ENCODE measurements at regions not wholly inside any gene's neighbourhood (a gene's known extent, or its start where the extent isn't known, plus 50 kb on each side); places are given as distances from the start of the nearest gene placed in this dataset.
"Not testable (repeated sequence)": the region's sequence is repeated elsewhere in the genome, so short reads cannot be mapped to it uniquely, and the experiment has no call there.

- not testable (repeated sequence) for H3K4me3 ChIP-seq (ENCODE audit: low read length); H3K9me3 ChIP-seq (ENCODE audit: low read depth, low read length); H3K4me1 ChIP-seq (ENCODE audit: insufficient read depth, low read length); H3K27me3 ChIP-seq (ENCODE audit: insufficient read depth, low read length)
Observed at GRCh38 chr16:31581065-31581464, 53.4 kb downstream of the AHSP start.

GRCh38 chr16:31601737-31602384 is 74.2 kb downstream of the AHSP start:
- not testable (repeated sequence) for H3K4me3 ChIP-seq (ENCODE audit: low read length); H3K4me1 ChIP-seq (ENCODE audit: insufficient read depth, low read length); H3K27me3 ChIP-seq (ENCODE audit: insufficient read depth, low read length)
- H3K9me3 ChIP-seq (ENCODE audit: low read depth, low read length), result peaks cover 76% of the 10 kb centered on the region

- Histone ChIP-seq H3K4me3 (ENCODE audit: low read length) (no peak overlapping the region), H3K4me1 (ENCODE audit: insufficient read depth, low read length) (no peaks in the 10 kb centered on the region), H3K27me3 (ENCODE audit: insufficient read depth, low read length) (no peaks in the 10 kb centered on the region)
Observed at GRCh38 chr16:31618130-31618529, 90.4 kb downstream of the AHSP start.

GRCh38 chr16:31636433-31636832 is 108.7 kb downstream of the AHSP start:
- no peaks in the 10 kb centered on the region for H3K9me3 ChIP-seq (ENCODE audit: low read depth, low read length)
- H3K27me3 ChIP-seq (ENCODE audit: insufficient read depth, low read length), result no peaks in the 10 kb centered on the region
- no peaks in the 10 kb centered on the region for H3K4me1 ChIP-seq (ENCODE audit: insufficient read depth, low read length)
- no peak overlapping the region for H3K4me3 ChIP-seq (ENCODE audit: low read length)

More at GRCh38 chr16:31618130-31618529, 90.4 kb downstream of the AHSP start:
- H3K9me3 ChIP-seq (ENCODE audit: low read depth, low read length), result peaks cover 4% of the 10 kb centered on the region

- Histone ChIP-seq H3K4me3 (ENCODE audit: low read length) (no peak overlapping the region), H3K9me3 (ENCODE audit: low read depth, low read length) (no peaks in the 10 kb centered on the region), H3K27me3 (ENCODE audit: insufficient read depth, low read length) (no peaks in the 10 kb centered on the region)
Observed at GRCh38 chr16:31641279-31641678, 113.6 kb downstream of the AHSP start.

GRCh38 chr16:31655674-31656073 is 128.0 kb downstream of the AHSP start:
- H3K4me3 ChIP-seq (ENCODE audit: low read length); H3K4me1 ChIP-seq (ENCODE audit: insufficient read depth, low read length); H3K9me3 ChIP-seq (ENCODE audit: low read depth, low read length); H3K27me3 ChIP-seq (ENCODE audit: insufficient read depth, low read length): not testable (repeated sequence)

More at GRCh38 chr16:31641279-31641678, 113.6 kb downstream of the AHSP start:
- no peaks in the 10 kb centered on the region for H3K4me1 ChIP-seq (ENCODE audit: insufficient read depth, low read length)

GRCh38 chr16:31664683-31665482 is 137.2 kb downstream of the AHSP start:
- H3K4me3 ChIP-seq (ENCODE audit: low read length), result no peak overlapping the region
- H3K4me1 ChIP-seq (ENCODE audit: insufficient read depth, low read length), result no peaks in the 10 kb centered on the region
- H3K27me3 ChIP-seq (ENCODE audit: insufficient read depth, low read length), result no peaks in the 10 kb centered on the region
- H3K9me3 ChIP-seq (ENCODE audit: low read depth, low read length), result peaks cover 4% of the 10 kb centered on the region

- Histone ChIP-seq H3K9me3 (ENCODE audit: low read depth, low read length) (peaks cover 11% of the 10 kb centered on the region), H3K27me3 (ENCODE audit: insufficient read depth, low read length) (no peaks in the 10 kb centered on the region), H3K4me3 (ENCODE audit: low read length) (no peak overlapping the region), H3K4me1 (ENCODE audit: insufficient read depth, low read length) (no peaks in the 10 kb centered on the region)
Observed at GRCh38 chr16:31674686-31675085, 147.0 kb downstream of the AHSP start.

GRCh38 chr16:31676731-31677130 is 149.0 kb downstream of the AHSP start:
- Histone ChIP-seq H3K4me1 (ENCODE audit: insufficient read depth, low read length) (no peaks in the 10 kb centered on the region), H3K9me3 (ENCODE audit: low read depth, low read length) (no peaks in the 10 kb centered on the region), H3K27me3 (ENCODE audit: insufficient read depth, low read length) (no peaks in the 10 kb centered on the region), H3K4me3 (ENCODE audit: low read length) (no peak overlapping the region)

- H3K4me1 ChIP-seq (ENCODE audit: insufficient read depth, low read length), result no peaks in the 10 kb centered on the region
- H3K27me3 ChIP-seq (ENCODE audit: insufficient read depth, low read length), result no peaks in the 10 kb centered on the region
- H3K4me3 ChIP-seq (ENCODE audit: low read length), result no peak overlapping the region
- H3K9me3 ChIP-seq (ENCODE audit: low read depth, low read length), result no peaks in the 10 kb centered on the region
Observed at GRCh38 chr16:31678649-31679325, 151.1 kb downstream of the AHSP start.

- H3K4me3 ChIP-seq (ENCODE audit: low read length); H3K9me3 ChIP-seq (ENCODE audit: low read depth, low read length); H3K4me1 ChIP-seq (ENCODE audit: insufficient read depth, low read length); H3K27me3 ChIP-seq (ENCODE audit: insufficient read depth, low read length): not testable (repeated sequence)
Observed at GRCh38 chr16:31689331-31689730, 161.6 kb downstream of the AHSP start.

- H3K4me3 ChIP-seq (ENCODE audit: low read length); H3K9me3 ChIP-seq (ENCODE audit: low read depth, low read length); H3K27me3 ChIP-seq (ENCODE audit: insufficient read depth, low read length): not testable (repeated sequence)
- H3K4me1 ChIP-seq (ENCODE audit: insufficient read depth, low read length), result peaks cover 17% of the 10 kb centered on the region
Observed at GRCh38 chr16:31692338-31692737, 164.6 kb downstream of the AHSP start.

GRCh38 chr16:31693733-31694132 is 166.0 kb downstream of the AHSP start:
- Histone ChIP-seq H3K9me3 (ENCODE audit: low read depth, low read length) (no peaks in the 10 kb centered on the region), H3K27me3 (ENCODE audit: insufficient read depth, low read length) (no peaks in the 10 kb centered on the region), H3K4me1 (ENCODE audit: insufficient read depth, low read length) (peaks cover 17% of the 10 kb centered on the region)

GRCh38 chr16:31694461-31694860 is 166.8 kb downstream of the AHSP start:
- Histone ChIP-seq H3K4me1 (ENCODE audit: insufficient read depth, low read length) (peaks cover 17% of the 10 kb centered on the region), H3K9me3 (ENCODE audit: low read depth, low read length) (no peaks in the 10 kb centered on the region), H3K4me3 (ENCODE audit: low read length) (no peak overlapping the region), H3K27me3 (ENCODE audit: insufficient read depth, low read length) (peaks cover 3% of the 10 kb centered on the region)

More at GRCh38 chr16:31693733-31694132, 166.0 kb downstream of the AHSP start:
- no peak overlapping the region for H3K4me3 ChIP-seq (ENCODE audit: low read length)

GRCh38 chr16:31695667-31696066 is 168.0 kb downstream of the AHSP start:
- Histone ChIP-seq H3K4me3 (ENCODE audit: low read length) (no peak overlapping the region), H3K4me1 (ENCODE audit: insufficient read depth, low read length) (peaks cover 21% of the 10 kb centered on the region), H3K9me3 (ENCODE audit: low read depth, low read length) (no peaks in the 10 kb centered on the region), H3K27me3 (ENCODE audit: insufficient read depth, low read length) (peaks cover 6% of the 10 kb centered on the region)

Measured in mononuclear cell (primary cell).